HUES6 (cell line): ENCODE measurements at regions not wholly inside any gene's neighbourhood (a gene's known extent, or its start where the extent isn't known, plus 50 kb on each side); places are given as distances from the start of the nearest gene placed in this dataset.

Experiments used
- H3K27ac ChIP-seq: 2 replicates; pipeline ENCODE4 v1.7.0; 2013; ENCODE audit warnings: low read depth, mild to moderate bottlenecking, low read length, inconsistent platforms
- H3K27me3 ChIP-seq: 2 replicates; pipeline ENCODE4 v1.6.1; 2013; ENCODE audit warnings: low read length; ENCODE audit not compliant: control insufficient read depth, insufficient read depth
- H3K36me3 ChIP-seq: 2 replicates; pipeline ENCODE4 v1.6.1; 2013; ENCODE audit warnings: low read length; ENCODE audit not compliant: control insufficient read depth, insufficient read depth
- H3K4me1 ChIP-seq: 2 replicates; pipeline ENCODE4 v1.6.1; 2013; ENCODE audit warnings: low read length; ENCODE audit not compliant: control insufficient read depth, insufficient read depth
- H3K4me3 ChIP-seq: 2 replicates; pipeline ENCODE4 v1.5.1; 2013; ENCODE audit warnings: low read depth, low read length
- H3K9ac ChIP-seq: one replicate; pipeline ENCODE4 v1.6.1; 2013; ENCODE audit warnings: mild to moderate bottlenecking, low read length
- H3K9me3 ChIP-seq: 2 replicates; pipeline ENCODE4 v1.6.1; 2013; ENCODE audit warnings: low read depth, low read length; ENCODE audit not compliant: control insufficient read depth, insufficient read depth

- H3K9ac ChIP-seq: no peak overlapping the region
- H3K27ac ChIP-seq: no peak overlapping the region
- H3K36me3 ChIP-seq: no peaks in the 10 kb centered on the region
- H3K27me3 ChIP-seq: no peaks in the 10 kb centered on the region
- peaks cover 5% of the 10 kb centered on the region for H3K4me1 ChIP-seq
- peaks cover 10% of the 10 kb centered on the region for H3K9me3 ChIP-seq
- H3K4me3 ChIP-seq: no peak overlapping the region
Observed at GRCh38 chr7:25928549-25929330, 223.3 kb upstream of the NFE2L3 start.

DNA sequence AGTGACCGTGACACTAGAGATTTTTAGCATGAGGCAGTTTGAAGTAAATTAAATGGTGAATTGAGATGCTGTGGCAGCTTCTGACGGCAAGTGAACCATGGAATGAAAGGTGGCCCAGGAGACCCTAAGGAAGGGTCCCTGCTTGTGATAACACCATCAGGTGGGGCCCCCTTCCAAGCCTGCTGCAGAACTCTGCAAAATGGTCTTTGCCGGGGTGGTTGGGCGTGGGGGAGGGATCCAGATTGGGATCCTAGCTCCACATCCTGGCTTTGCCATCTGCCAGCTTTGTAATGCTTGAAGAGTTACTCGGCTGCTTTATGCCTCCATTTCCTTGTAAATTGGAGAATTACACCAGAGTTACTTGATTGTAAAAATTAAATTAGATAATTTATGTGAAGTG, 222.6 kb upstream of the NFE2L3 start:
- H3K4me3 ChIP-seq: no peak overlapping the region
- H3K27ac ChIP-seq: no peak overlapping the region
- no peaks in the 10 kb centered on the region for H3K27me3 ChIP-seq
- peaks cover 15% of the 10 kb centered on the region for H3K9me3 ChIP-seq
- H3K9ac ChIP-seq: no peak overlapping the region
- no peaks in the 10 kb centered on the region for H3K36me3 ChIP-seq
- H3K4me1 ChIP-seq: peaks cover 5% of the 10 kb centered on the region

GRCh38 chr7:25930492-25931048, 221.4 kb upstream of the NFE2L3 start:
- H3K27me3 ChIP-seq: no peaks in the 10 kb centered on the region
- H3K4me3 ChIP-seq: no peak overlapping the region
- H3K27ac ChIP-seq: no peak overlapping the region
- peaks cover 5% of the 10 kb centered on the region for H3K4me1 ChIP-seq
- H3K36me3 ChIP-seq: no peaks in the 10 kb centered on the region
- H3K9ac ChIP-seq: no peak overlapping the region
- peaks cover 17% of the 10 kb centered on the region for H3K9me3 ChIP-seq

DNA sequence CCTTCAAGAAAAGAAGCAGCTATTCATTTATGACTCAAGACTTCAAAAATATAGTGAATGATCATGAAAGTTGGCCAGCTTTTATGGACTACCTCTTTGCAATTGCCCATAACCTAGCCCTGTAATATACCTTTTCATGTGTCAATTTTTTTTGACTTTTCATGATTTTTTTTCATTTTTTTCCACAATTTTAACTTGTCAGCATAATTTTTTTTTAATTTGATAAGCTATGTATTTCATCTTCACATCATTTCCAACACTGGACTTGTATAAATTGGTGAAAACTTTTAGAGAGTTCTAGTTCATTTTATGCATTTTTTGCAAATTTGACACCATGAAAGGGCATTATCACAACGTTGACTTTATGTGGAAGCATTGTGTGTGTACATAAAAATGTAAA, 220.8 kb upstream of the NFE2L3 start:
- peaks cover 5% of the 10 kb centered on the region for H3K4me1 ChIP-seq
- no peaks in the 10 kb centered on the region for H3K27me3 ChIP-seq
- H3K27ac ChIP-seq: no peak overlapping the region
- no peak overlapping the region for H3K4me3 ChIP-seq
- no peak overlapping the region for H3K9ac ChIP-seq
- no peaks in the 10 kb centered on the region for H3K36me3 ChIP-seq
- H3K9me3 ChIP-seq: peaks cover 17% of the 10 kb centered on the region

DNA sequence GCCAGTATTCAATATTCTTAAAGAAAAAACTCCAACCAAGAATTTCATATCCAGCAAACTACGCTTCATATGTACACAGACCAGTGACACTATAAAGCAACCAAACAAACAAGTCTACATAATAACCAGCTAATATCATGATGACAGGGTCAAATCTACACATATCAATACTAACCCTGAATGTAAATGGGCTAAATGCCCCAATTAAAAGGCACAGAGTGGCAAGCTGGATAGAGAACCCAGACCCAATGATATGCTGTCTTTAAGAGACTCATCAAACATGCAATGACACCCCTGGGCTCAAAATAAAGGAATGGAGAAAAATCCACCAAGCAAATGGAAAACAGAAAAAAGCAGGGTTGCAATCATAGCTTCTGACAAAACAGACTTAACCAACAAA, 218.1 kb upstream of the NFE2L3 start:
- no peaks in the 10 kb centered on the region for H3K36me3 ChIP-seq
- H3K9ac ChIP-seq: no peak overlapping the region
- H3K4me1 ChIP-seq: no peaks in the 10 kb centered on the region
- no peak overlapping the region for H3K27ac ChIP-seq
- no peaks in the 10 kb centered on the region for H3K27me3 ChIP-seq
- H3K4me3 ChIP-seq: no peak overlapping the region
- peaks cover 17% of the 10 kb centered on the region for H3K9me3 ChIP-seq

- H3K9ac ChIP-seq: no peak overlapping the region
- no peaks in the 10 kb centered on the region for H3K9me3 ChIP-seq
- no peak overlapping the region for H3K27ac ChIP-seq
- H3K4me3 ChIP-seq: no peak overlapping the region
- H3K4me1 ChIP-seq: peaks cover 14% of the 10 kb centered on the region; the same call in 1 of the 2 replicates
- H3K27me3 ChIP-seq: 0 out of 2 replicates have a peak, but pooled peaks cover 5% of the 10 kb centered on the region
- H3K36me3 ChIP-seq: no peaks in the 10 kb centered on the region
Observed at GRCh38 chr7:25940086-25940906, 211.7 kb upstream of the NFE2L3 start.

GRCh38 chr7:25944777-25945515, 207.1 kb upstream of the NFE2L3 start:
- H3K4me3 ChIP-seq: no peak overlapping the region
- H3K9ac ChIP-seq: no peak overlapping the region
- H3K27ac ChIP-seq: no peak overlapping the region
- H3K36me3 ChIP-seq: no peaks in the 10 kb centered on the region
- H3K27me3 ChIP-seq: no peaks in the 10 kb centered on the region
- peaks cover 30% of the 10 kb centered on the region for H3K4me1 ChIP-seq
- no peaks in the 10 kb centered on the region for H3K9me3 ChIP-seq

GRCh38 chr7:25945608-25946007, 206.4 kb upstream of the NFE2L3 start:
- Histone ChIP-seq H3K9me3 (no peaks in the 10 kb centered on the region), H3K4me3 (no peak overlapping the region), H3K9ac (no peak overlapping the region), H3K27ac (no peak overlapping the region), H3K36me3 (no peaks in the 10 kb centered on the region), H3K27me3 (no peaks in the 10 kb centered on the region), H3K4me1 (peaks cover 24% of the 10 kb centered on the region)

- Histone ChIP-seq H3K36me3 (no peaks in the 10 kb centered on the region), H3K27ac (no peak overlapping the region), H3K4me1 (peaks cover 21% of the 10 kb centered on the region), H3K9ac (no peak overlapping the region), H3K27me3 (no peaks in the 10 kb centered on the region), H3K9me3 (no peaks in the 10 kb centered on the region), H3K4me3 (no peak overlapping the region)
Observed at GRCh38 chr7:25946181-25946580, 205.8 kb upstream of the NFE2L3 start.

DNA sequence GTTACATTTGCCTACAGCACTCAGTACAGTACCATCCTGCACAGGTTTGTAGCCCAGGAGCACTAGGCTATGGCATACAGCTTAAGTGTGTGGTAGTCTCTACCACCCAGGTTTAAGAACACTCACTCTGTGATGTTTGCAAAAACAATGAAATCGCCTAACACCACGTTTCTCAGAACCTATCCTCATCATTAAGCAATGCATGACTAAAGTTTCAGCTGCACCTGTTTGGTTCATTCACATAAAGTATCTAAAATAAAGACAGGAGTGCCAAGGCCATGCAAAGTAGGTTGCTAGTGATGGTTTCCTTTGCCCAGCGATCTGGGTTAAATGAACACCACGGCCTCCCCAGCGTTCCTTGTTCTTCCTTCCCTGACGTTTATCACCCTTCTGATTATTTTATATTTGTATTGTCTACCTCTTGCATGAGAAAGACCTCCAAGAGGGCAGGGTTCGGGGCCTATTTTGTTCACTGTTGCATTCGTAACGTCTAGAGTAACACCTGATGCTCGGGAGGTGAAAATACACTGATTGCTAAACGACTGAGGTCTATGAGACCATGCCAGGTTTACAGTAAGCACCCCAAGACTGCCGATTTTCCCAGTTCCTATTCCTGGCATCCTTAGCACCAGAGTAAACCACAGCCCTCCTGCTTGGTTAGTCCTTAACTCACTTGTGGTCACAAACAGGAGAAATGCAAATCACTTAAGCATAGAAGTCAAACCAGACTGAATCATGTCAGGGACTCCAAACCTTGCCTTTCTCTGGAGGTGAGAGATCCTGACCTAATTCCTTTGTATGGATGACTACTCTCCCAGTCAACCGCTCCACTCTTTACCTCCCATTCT, 204.1 kb upstream of the NFE2L3 start:
- Histone ChIP-seq H3K36me3 (no peaks in the 10 kb centered on the region), H3K4me1 (peaks cover 35% of the 10 kb centered on the region), H3K27ac (no peak overlapping the region), H3K27me3 (no peaks in the 10 kb centered on the region), H3K4me3 (no peak overlapping the region), H3K9ac (no peak overlapping the region), H3K9me3 (no peaks in the 10 kb centered on the region)
